ENCODE measurements at regions not wholly inside any gene's neighbourhood (a gene's known extent, or its start where the extent isn't known, plus 50 kb on each side); places are given as distances from the start of the nearest gene placed in this dataset.

- H3K27me3 ChIP-seq (ENCODE audit: low read depth): no peaks in the 10 kb centered on the region
- TF ChIP-seq CTCF (IDR thresholded peaks at IDR 0.05): no peak
- peak overlapping the region; percentile 58 for H3K27ac ChIP-seq
- intact Hi-C loops (cut with DNase I): no loop called here
- H3K9me3 ChIP-seq: no peaks in the 10 kb centered on the region
- no peak overlapping the region for H3K4me3 ChIP-seq
- H3K36me3 ChIP-seq: no peaks in the 10 kb centered on the region
- H3K4me1 ChIP-seq: peaks cover 25% of the 10 kb centered on the region
- DNase-seq: peak; percentile 56
- peak; percentile 36 to 51 for ATAC-seq
Observed at GRCh38 chr2:30351116-30351515, 95.9 kb upstream of the LCLAT1 start.

GRCh38 chr2:30351949-30352348 is 95.1 kb upstream of the LCLAT1 start:
- intact Hi-C loops (cut with DNase I): no loop called here
- ATAC-seq: peak in 1 of 2 donors; percentile 13
- Histone ChIP-seq H3K27me3 (ENCODE audit: low read depth) (no peaks in the 10 kb centered on the region), H3K36me3 (no peaks in the 10 kb centered on the region), H3K9me3 (no peaks in the 10 kb centered on the region), H3K4me1 (peaks cover 17% of the 10 kb centered on the region), H3K4me3 (no peak overlapping the region), H3K27ac (peak overlapping the region; percentile 58)
- DNase-seq: no peak
- TF ChIP-seq CTCF (IDR thresholded peaks at IDR 0.05): no peak

- Histone ChIP-seq H3K4me3 (no peak overlapping the region), H3K27ac (no peak overlapping the region), H3K9me3 (no peaks in the 10 kb centered on the region), H3K4me1 (peaks cover 17% of the 10 kb centered on the region), H3K27me3 (ENCODE audit: low read depth) (no peaks in the 10 kb centered on the region), H3K36me3 (no peaks in the 10 kb centered on the region)
- ATAC-seq (no peak), DNase-seq (no peak)
- TF ChIP-seq CTCF (IDR thresholded peaks at IDR 0.05): no peak
- intact Hi-C loops (cut with DNase I): no loop called here
Observed at GRCh38 chr2:30354150-30354549, 92.9 kb upstream of the LCLAT1 start.

- TF ChIP-seq CTCF (IDR thresholded peaks at IDR 0.05): no peak
- DNase-seq: no peak
- H3K27me3 ChIP-seq (ENCODE audit: low read depth): no peaks in the 10 kb centered on the region
- H3K36me3 ChIP-seq: no peaks in the 10 kb centered on the region
- intact Hi-C loops (cut with DNase I): no loop called here
- no peak overlapping the region for H3K4me3 ChIP-seq
- peaks cover 22% of the 10 kb centered on the region for H3K4me1 ChIP-seq
- H3K9me3 ChIP-seq: no peaks in the 10 kb centered on the region
- H3K27ac ChIP-seq: no peak overlapping the region
- no peak for ATAC-seq
Observed at GRCh38 chr2:30354621-30355020, 92.4 kb upstream of the LCLAT1 start.

GRCh38 chr2:30355306-30355705 is 91.7 kb upstream of the LCLAT1 start:
- TF ChIP-seq CTCF (IDR thresholded peaks at IDR 0.05): no peak
- no peaks in the 10 kb centered on the region for H3K36me3 ChIP-seq
- H3K27ac ChIP-seq: peak overlapping the region; percentile 24
- DNase-seq: no peak
- no peaks in the 10 kb centered on the region for H3K27me3 ChIP-seq (ENCODE audit: low read depth)
- no peak for ATAC-seq
- no peak overlapping the region for H3K4me3 ChIP-seq
- intact Hi-C loops (cut with DNase I): no loop called here
- H3K9me3 ChIP-seq: no peaks in the 10 kb centered on the region
- H3K4me1 ChIP-seq: peaks cover 28% of the 10 kb centered on the region

- Histone ChIP-seq H3K4me3 (no peak overlapping the region), H3K27me3 (ENCODE audit: low read depth) (no peaks in the 10 kb centered on the region), H3K36me3 (no peaks in the 10 kb centered on the region), H3K27ac (no peak overlapping the region), H3K9me3 (no peaks in the 10 kb centered on the region), H3K4me1 (peaks cover 28% of the 10 kb centered on the region)
- no peak for TF ChIP-seq CTCF (IDR thresholded peaks at IDR 0.05)
- no peak for DNase-seq
- intact Hi-C loops (cut with DNase I): no loop called here
- ATAC-seq: no peak
Observed at GRCh38 chr2:30356071-30356470, 91.0 kb upstream of the LCLAT1 start.

Data from lower lobe of right lung (tissue), 2 donors.